ENCODE measurements at regions not wholly inside any gene's neighbourhood (a gene's known extent, or its start where the extent isn't known, plus 50 kb on each side); places are given as distances from the start of the nearest gene placed in this dataset.

DNA sequence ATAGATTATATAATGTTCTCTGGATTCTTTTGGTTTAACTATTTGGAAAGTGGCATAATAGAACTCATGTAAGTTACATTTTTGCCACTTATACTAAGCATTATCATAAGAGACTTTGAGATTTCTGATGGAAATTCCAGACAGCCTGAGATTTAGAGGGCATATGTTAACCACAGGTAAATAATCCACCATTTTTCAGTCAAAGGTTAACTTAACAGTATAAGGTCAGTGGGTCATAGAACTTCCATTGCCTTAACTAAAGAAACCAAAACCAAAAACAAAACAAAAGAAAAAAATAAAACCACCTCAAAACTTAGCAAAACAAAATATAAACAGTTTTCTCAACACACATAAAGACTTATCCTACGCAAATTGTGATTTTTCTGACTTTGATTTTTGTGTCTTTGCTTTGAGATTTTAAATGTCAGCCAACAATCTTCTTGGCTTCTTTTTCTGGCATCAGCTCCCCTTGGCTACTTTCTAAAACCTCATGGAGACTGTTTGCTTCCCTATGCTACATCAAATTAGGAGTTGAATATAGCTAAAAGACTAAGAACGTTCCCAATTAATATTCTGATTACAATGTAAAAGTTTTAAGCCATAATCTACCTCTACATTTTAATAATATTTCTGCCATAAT, 430.1 kb upstream of the DAB2 start:
- TF ChIP-seq CTCF (IDR thresholded peaks at IDR 0.05) (no peak), POLR2A (IDR thresholded peaks at IDR 0.05) (no peak)

Measured in testis (tissue), 2 donors.